K562 (cell line): ENCODE measurements at regions not wholly inside any gene's neighbourhood (a gene's known extent, or its start where the extent isn't known, plus 50 kb on each side); places are given as distances from the start of the nearest gene placed in this dataset.

Source experiments
- REST ChIP-seq, 2 experiments: fragments of 450-650 bp; formaldehyde crosslinking in 1 of 2; IDR thresholded peaks; 2 replicates each; pipeline versions ENCODE4 v1.4.0 to v1.6.1; 2014 to 2020; ENCODE audit warnings: mild to moderate bottlenecking in 2 of 2, borderline replicate concordance in 1 of 2, low read depth in 1 of 2

- no peak for TF ChIP-seq REST (IDR thresholded peaks at IDR 0.05; ENCODE audit: borderline replicate concordance)
- TF ChIP-seq REST (CRISPR knock-in tag; IDR thresholded peaks at IDR 0.05; ENCODE audit: low read depth): no peak
These were observed 186.7 kb downstream of the MAT2B start (continued) for GRCh38 chr5:163692091-163692490.
